ENCODE measurements at regions not wholly inside any gene's neighbourhood (a gene's known extent, or its start where the extent isn't known, plus 50 kb on each side); places are given as distances from the start of the nearest gene placed in this dataset.

- Histone ChIP-seq H2AK5ac (ENCODE audit: low read depth, low read length) (peak overlapping the region; percentile 33; the same call in 1 of the 2 replicates), H3K36me3 (ENCODE audit: control insufficient read depth in 2 of 4, insufficient read depth in 4 of 4, low read length in 3 of 4) (no peaks in the 10 kb centered on the region), H3K23me2 (ENCODE audit: low read depth, low read length) (no peaks in the 10 kb centered on the region), H3K27me3 (replicated peaks in 1 of 4; ENCODE audit: control insufficient read depth in 3 of 4, extremely low read depth in 1 of 4, insufficient read depth in 3 of 4, low read length in 3 of 4) (no peaks in the 10 kb centered on the region; a peak in 1 of 7 replicates), H2BK120ac (replicated peaks; ENCODE audit: low read depth, low read length) (no peak overlapping the region), H3K56ac (replicated peaks; ENCODE audit: insufficient read length, low read depth, low read length) (no peak overlapping the region), H3K79me1 (ENCODE audit: low read depth, low read length) (no peaks in the 10 kb centered on the region), H2BK20ac (ENCODE audit: low read length) (no peak overlapping the region), H4K5ac (ENCODE audit: insufficient read length, low read depth, low read length) (no peak overlapping the region), H3K9me3 (ENCODE audit: insufficient read depth in 2 of 2, low read depth in 1 of 2, low read length in 1 of 2) (no peaks in the 10 kb centered on the region), H2BK5ac (ENCODE audit: low read depth, low read length) (no peak overlapping the region), H3K4me1 (replicated peaks in 1 of 4; ENCODE audit: control insufficient read depth in 3 of 4, insufficient read depth in 4 of 4, low read length in 3 of 4) (no peaks in the 10 kb centered on the region), H4K8ac (ENCODE audit: extremely low read depth, insufficient read depth, low read length) (no peak overlapping the region), H4K20me1 (replicated peaks in 1 of 2; ENCODE audit: control insufficient read depth in 1 of 2, insufficient read depth in 2 of 2, low read length in 2 of 2) (no peaks in the 10 kb centered on the region), H4K91ac (replicated peaks; ENCODE audit: insufficient read length, low read length) (no peak overlapping the region), H3K4me3 (ENCODE audit: extremely low read depth in 1 of 4, insufficient read depth in 2 of 4, low read depth in 3 of 4, low read length in 4 of 4) (no peak overlapping the region), H3K4ac (replicated peaks; ENCODE audit: insufficient read length, low read depth, low read length) (no peak overlapping the region), H2BK15ac (ENCODE audit: low read length) (no peak overlapping the region), H3K9ac (replicated peaks in 1 of 4; ENCODE audit: extremely low read depth in 1 of 4, low read depth in 3 of 4, low read length in 3 of 4) (no peak overlapping the region), H3K14ac (ENCODE audit: insufficient read length) (no peak overlapping the region), H3K4me2 (ENCODE audit: insufficient read depth in 1 of 2, low read depth in 2 of 2, low read length in 2 of 2) (no peak overlapping the region), H2AFZ (ENCODE audit: low read length) (no peak overlapping the region), H3K18ac (ENCODE audit: extremely low read depth, low read length) (no peak overlapping the region; the same call in 1 of the 2 replicates), H2BK12ac (ENCODE audit: low read depth, low read length) (peak overlapping the region; percentile 91; the same call in 1 of the 2 replicates), H3K27ac (ENCODE audit: low read depth, low read length) (no peak overlapping the region), H3K23ac (ENCODE audit: insufficient read length) (no peak overlapping the region), H3K79me2 (ENCODE audit: control insufficient read depth in 1 of 2, insufficient read depth in 2 of 2, low read length in 2 of 2) (no peaks in the 10 kb centered on the region)
- no peak for FAIRE-seq
- 81% methylated on average over 7 of the region's 7 CpGs; no CpG with 5 or more reads in 1 of the 2 experiments for WGBS, 2 experiments (ENCODE audit: extremely low coverage in 1 of 2, insufficient coverage in 1 of 2, insufficient read length in 1 of 2, insufficient replicate concordance in 2 of 2, low coverage in 1 of 2, low lambda C conversion rate in 2 of 2, missing lambda C conversion rate in 1 of 2)
- CTCF ChIA-PET (ENCODE audit: partially characterized antibody): interaction anchor here (1.1 to 2.0 kb wide), 2 partner anchors 11 to 13 kb away, joined by 4 read pairs; no protein-coding TSS in a partner anchor
- POLR2A ChIA-PET (ENCODE audit: partially characterized antibody): interaction anchor here (1.9 kb wide), 1 partner anchor 17 kb away, joined by 6 read pairs; no protein-coding TSS in a partner anchor
- TF ChIP-seq SIN3A (conservative IDR thresholded peaks at IDR 0.05 in 1 of 2, IDR thresholded peaks at IDR 0.05 in 1 of 2; ENCODE audit: low read depth in 1 of 2, low read length in 2 of 2) (no peak), MAFK (IDR thresholded peaks at IDR 0.05; ENCODE audit: low read depth, low read length) (peak; percentile 42; the same call in 1 of the 2 replicates)
- DNase-seq (ENCODE audit: low read depth in 1 of 2, low spot score in 2 of 2): no peak
These were observed 53.5 kb upstream of the TSHZ3 start for GRCh38 chr19:31402529-31403316.
